Neural crest cell (in vitro differentiated cells): ENCODE measurements at regions not wholly inside any gene's neighbourhood (a gene's known extent, or its start where the extent isn't known, plus 50 kb on each side); places are given as distances from the start of the nearest gene placed in this dataset.
"Not testable (repeated sequence)": the region's sequence is repeated elsewhere in the genome, so short reads cannot be mapped to it uniquely, and the experiment has no call there.

ENCODE experiments used
- DNase-seq: peaks from one replicate; pipeline ENCODE4 v3.0.0; 2021; ENCODE audit warnings: low read depth, mixed read lengths, low spot score
- H3K27ac Mint-ChIP-seq: one replicate; pipeline ENCODE4 v1.8.0; 2021; ENCODE audit warnings: mild to moderate bottlenecking, mixed read lengths; ENCODE audit not compliant: unreplicated experiment
- H3K27me3 Mint-ChIP-seq: 2 replicates; pipeline ENCODE4 v1.8.0; 2021; ENCODE audit warnings: low read depth, mild to moderate bottlenecking, mixed read lengths
- H3K36me3 Mint-ChIP-seq: 2 replicates; pipeline ENCODE4 v1.8.0; 2021; ENCODE audit warnings: low read depth, mild to moderate bottlenecking, mixed read lengths
- H3K4me1 Mint-ChIP-seq: 2 replicates; pipeline ENCODE4 v1.8.0; 2021; ENCODE audit warnings: mixed read lengths
- H3K4me3 Mint-ChIP-seq: one replicate; pipeline ENCODE4 v1.8.0; 2021; ENCODE audit warnings: mild to moderate bottlenecking, mixed read lengths
- H3K9me3 Mint-ChIP-seq: 2 replicates; pipeline ENCODE4 v1.8.0; 2021; ENCODE audit warnings: mixed read lengths
- CTCF ChIP-seq: fragments of 200-600 bp; sonication (generic); conservative IDR thresholded peaks from 2 replicates; pipeline ENCODE4 v1.5.0; 2021; ENCODE audit warnings: antibody characterized with exemption, mild to moderate bottlenecking

GRCh38 chrX:129097668-129098067, 425.6 kb downstream of the SMARCA1 start:
- Mint-ChIP-seq H3K36me3 (no peaks in the 10 kb centered on the region), H3K4me1 (peaks cover 29% of the 10 kb centered on the region), H3K27ac (no peak overlapping the region)

GRCh38 chrX:129093706-129094105, 429.6 kb downstream of the SMARCA1 start:
- Mint-ChIP-seq H3K27me3 (no peaks in the 10 kb centered on the region), H3K4me1 (peaks cover 28% of the 10 kb centered on the region)

More at GRCh38 chrX:129097668-129098067, 425.6 kb downstream of the SMARCA1 start:
- no peak for TF ChIP-seq CTCF
- Mint-ChIP-seq H3K27me3 (no peaks in the 10 kb centered on the region), H3K9me3 (peaks cover 2% of the 10 kb centered on the region), H3K4me3 (no peak overlapping the region)
- DNase-seq: no peak

GRCh38 chrX:129092757-129093156, 430.5 kb downstream of the SMARCA1 start:
- no peak for TF ChIP-seq CTCF
- Mint-ChIP-seq H3K4me3 (no peak overlapping the region), H3K9me3 (no peaks in the 10 kb centered on the region), H3K36me3 (no peaks in the 10 kb centered on the region), H3K27me3 (no peaks in the 10 kb centered on the region), H3K27ac (no peak overlapping the region), H3K4me1 (peaks cover 23% of the 10 kb centered on the region)
- DNase-seq: no peak

More at GRCh38 chrX:129093706-129094105, 429.6 kb downstream of the SMARCA1 start:
- Mint-ChIP-seq H3K4me3 (no peak overlapping the region), H3K9me3 (no peaks in the 10 kb centered on the region), H3K36me3 (no peaks in the 10 kb centered on the region), H3K27ac (no peak overlapping the region)
- TF ChIP-seq CTCF: no peak
- no peak for DNase-seq

- Mint-ChIP-seq H3K9me3 (peaks cover 3% of the 10 kb centered on the region), H3K27me3 (no peaks in the 10 kb centered on the region), H3K4me3 (no peak overlapping the region), H3K36me3 (peaks cover 4% of the 10 kb centered on the region), H3K4me1 (peaks cover 19% of the 10 kb centered on the region), H3K27ac (no peak overlapping the region)
- DNase-seq: no peak
- TF ChIP-seq CTCF: no peak
Observed at GRCh38 chrX:129092242-129092641, 431.0 kb downstream of the SMARCA1 start.

GRCh38 chrX:129091097-129091496, 432.2 kb downstream of the SMARCA1 start:
- Mint-ChIP-seq H3K27me3 (no peaks in the 10 kb centered on the region), H3K9me3 (peaks cover 5% of the 10 kb centered on the region), H3K36me3 (peaks cover 4% of the 10 kb centered on the region), H3K27ac (no peak overlapping the region), H3K4me1 (peaks cover 19% of the 10 kb centered on the region), H3K4me3 (no peak overlapping the region)
- DNase-seq: no peak
- no peak for TF ChIP-seq CTCF

GRCh38 chrX:129086802-129087201, 436.5 kb downstream of the SMARCA1 start:
- no peak for DNase-seq
- Mint-ChIP-seq H3K27me3 (no peaks in the 10 kb centered on the region), H3K27ac (peak overlapping the region; percentile 50), H3K4me1 (peaks cover 16% of the 10 kb centered on the region), H3K9me3 (peaks cover 11% of the 10 kb centered on the region), H3K4me3 (no peak overlapping the region), H3K36me3 (peaks cover 11% of the 10 kb centered on the region)
- TF ChIP-seq CTCF: no peak

- H3K4me3 Mint-ChIP-seq, DNase-seq: not testable (repeated sequence)
Observed at GRCh38 chrX:129084291-129084690, 439.0 kb downstream of the SMARCA1 start.

More at GRCh38 chrX:129084291-129084690, 439.0 kb downstream of the SMARCA1 start:
- H3K27ac Mint-ChIP-seq, H3K27me3 Mint-ChIP-seq, H3K4me1 Mint-ChIP-seq: not testable (repeated sequence)
- Mint-ChIP-seq H3K36me3 (peaks cover 15% of the 10 kb centered on the region), H3K9me3 (peaks cover 16% of the 10 kb centered on the region)
